H9 (cell line): ENCODE measurements at regions not wholly inside any gene's neighbourhood (a gene's known extent, or its start where the extent isn't known, plus 50 kb on each side); places are given as distances from the start of the nearest gene placed in this dataset.

Source experiments
- DNase-seq: peaks from one replicate; pipeline ENCODE4 v3.0.0-alpha.2; 2017
- H2AFZ ChIP-seq: one replicate; pipeline ENCODE4 v1.6.1; 2013; ENCODE audit warnings: mild to moderate bottlenecking, low read length, control low read depth, moderate library complexity
- H2AK5ac ChIP-seq: 2 replicates; pipeline ENCODE4 v1.6.1; 2013; ENCODE audit warnings: low read length, control low read depth, mixed read lengths; ENCODE audit not compliant: insufficient read length
- H2BK120ac ChIP-seq: one replicate; pipeline ENCODE4 v1.6.1; 2013; ENCODE audit warnings: low read depth, mild to moderate bottlenecking, low read length, control low read depth, inconsistent platforms; ENCODE audit not compliant: poor library complexity, severe bottlenecking
- H2BK12ac ChIP-seq: 2 replicates; pipeline ENCODE4 v1.6.1; 2013; ENCODE audit warnings: low read length, control low read depth, mixed read lengths, low read depth; ENCODE audit not compliant: insufficient read length
- H2BK15ac ChIP-seq: 2 replicates; pipeline ENCODE4 v1.6.1; 2013; ENCODE audit warnings: low read depth, low read length, control low read depth
- H2BK20ac ChIP-seq: one replicate; pipeline ENCODE4 v1.6.1; 2013; ENCODE audit warnings: low read depth, mild to moderate bottlenecking, low read length, control low read depth, inconsistent platforms; ENCODE audit not compliant: poor library complexity, severe bottlenecking
- H2BK5ac ChIP-seq: 2 replicates; pipeline ENCODE4 v1.6.1; 2013; ENCODE audit warnings: low read length, control low read depth, mixed read lengths; ENCODE audit not compliant: insufficient read length
- H3K14ac ChIP-seq: 2 replicates; pipeline ENCODE4 v1.6.1; 2013; ENCODE audit warnings: low read length, control low read depth; ENCODE audit not compliant: insufficient read depth
- H3K18ac ChIP-seq: 2 replicates; pipeline ENCODE4 v1.6.1; 2013; ENCODE audit warnings: low read depth, mild to moderate bottlenecking, mixed read lengths, low read length, control low read depth; ENCODE audit not compliant: insufficient read length
- H3K23ac ChIP-seq: 2 replicates; pipeline ENCODE4 v1.6.1; 2013; ENCODE audit warnings: low read length, control low read depth, mixed read lengths, low read depth; ENCODE audit not compliant: insufficient read length
- H3K23me2 ChIP-seq: 2 replicates; pipeline ENCODE4 v1.6.1; 2013; ENCODE audit warnings: low read depth, mild to moderate bottlenecking, mixed read lengths, low read length, control low read depth; ENCODE audit not compliant: insufficient read length, poor library complexity, severe bottlenecking
- H3K27ac ChIP-seq: 2 replicates; pipeline ENCODE4 v1.5.1; 2013; ENCODE audit warnings: low read length, control low read depth, mixed read lengths, low read depth; ENCODE audit not compliant: insufficient read length
- H3K27me3 ChIP-seq: 2 replicates; pipeline ENCODE4 v1.6.1; 2013; ENCODE audit warnings: low read length, control low read depth, inconsistent platforms; ENCODE audit not compliant: insufficient read depth
- H3K4ac ChIP-seq: 2 replicates; pipeline ENCODE4 v1.6.1; 2013; ENCODE audit warnings: low read depth, mild to moderate bottlenecking, control low read depth, inconsistent platforms, low read length, moderate library complexity
- H3K4me1 ChIP-seq: 2 replicates; pipeline ENCODE4 v1.6.1; 2013; ENCODE audit warnings: low read length, control low read depth, inconsistent platforms; ENCODE audit not compliant: insufficient read depth
- H3K4me2 ChIP-seq: 2 replicates; pipeline ENCODE4 v1.6.1; 2013; ENCODE audit warnings: low read length, control low read depth, mixed read lengths; ENCODE audit not compliant: insufficient read length, insufficient read depth
- H3K56ac ChIP-seq: 2 replicates; pipeline ENCODE4 v1.6.1; 2013; ENCODE audit warnings: low read depth, mild to moderate bottlenecking, mixed read lengths, low read length, control low read depth; ENCODE audit not compliant: insufficient read length
- H3K79me1 ChIP-seq: 2 replicates; pipeline ENCODE4 v1.6.1; 2013; ENCODE audit warnings: low read depth, mild to moderate bottlenecking, moderate library complexity, low read length, control low read depth, inconsistent platforms; ENCODE audit not compliant: insufficient read depth, poor library complexity, severe bottlenecking
- H3K79me2 ChIP-seq: 2 replicates; pipeline ENCODE4 v1.6.1; 2013; ENCODE audit warnings: low read length, control low read depth, inconsistent platforms; ENCODE audit not compliant: insufficient read depth
- H3K9ac ChIP-seq: 2 replicates; pipeline ENCODE4 v1.6.1; 2013; ENCODE audit warnings: low read length, control low read depth, mixed read lengths; ENCODE audit not compliant: insufficient read length; ENCODE audit errors: extremely low read depth
- H3K9me3 ChIP-seq: one replicate; pipeline ENCODE4 v1.6.1; 2013; ENCODE audit warnings: low read depth, low read length, inconsistent platforms; ENCODE audit not compliant: control insufficient read depth
- H3T11ph ChIP-seq: one replicate; pipeline ENCODE4 v1.6.1; 2013; ENCODE audit warnings: mild to moderate bottlenecking, low read length, control low read depth, inconsistent platforms
- H4K20me1 ChIP-seq: one replicate; pipeline ENCODE4 v1.6.1; 2013; ENCODE audit not compliant: control insufficient read depth, insufficient read length, insufficient read depth
- H4K5ac ChIP-seq: 2 replicates; pipeline ENCODE4 v1.6.1; 2013; ENCODE audit warnings: low read depth, mild to moderate bottlenecking, mixed read lengths, low read length, control low read depth; ENCODE audit not compliant: insufficient read length
- H4K8ac ChIP-seq: replicated peaks from 2 replicates; pipeline ENCODE4 v1.6.1; 2013; ENCODE audit warnings: low read length, control low read depth, mixed read lengths, low read depth; ENCODE audit not compliant: insufficient read length
- H4K91ac ChIP-seq: 2 replicates; pipeline ENCODE4 v1.6.1; 2013; ENCODE audit warnings: low read depth, mild to moderate bottlenecking, moderate library complexity, mixed read lengths, low read length, control low read depth; ENCODE audit not compliant: insufficient read length
- H3K27ac Mint-ChIP-seq, 3 experiments: 2 replicates in 2 of 3; 3 replicates in 1 of 3; pipeline ENCODE4 v1.8.0; 2020 to 2021; ENCODE audit warnings: mixed read lengths in 3 of 3, mild to moderate bottlenecking in 1 of 3, moderate library complexity in 1 of 3
- H3K27me3 Mint-ChIP-seq: 2 replicates; pipeline ENCODE4 v1.8.0; 2021; ENCODE audit warnings: low read depth, mild to moderate bottlenecking, moderate library complexity, mixed read lengths
- H3K36me3 Mint-ChIP-seq, 3 experiments: 2 replicates in 2 of 3; 3 replicates in 1 of 3; pipeline ENCODE4 v1.8.0; 2020 to 2021; ENCODE audit warnings: low read depth in 3 of 3, mixed read lengths in 3 of 3; ENCODE audit not compliant: insufficient read depth in 1 of 3
- H3K4me1 Mint-ChIP-seq, 2 experiments: 2 replicates each; pipeline ENCODE4 v1.8.0; 2020; ENCODE audit warnings: mixed read lengths in 2 of 2
- H3K4me3 Mint-ChIP-seq, 2 experiments: 2 replicates in 1 of 2; 3 replicates in 1 of 2; pipeline ENCODE4 v1.8.0; 2020 to 2021; ENCODE audit warnings: mild to moderate bottlenecking in 2 of 2, mixed read lengths in 2 of 2, moderate library complexity in 1 of 2
- H3K9me3 Mint-ChIP-seq, 2 experiments: 2 replicates in 1 of 2; 3 replicates in 1 of 2; pipeline ENCODE4 v1.8.0; 2020; ENCODE audit warnings: mild to moderate bottlenecking in 2 of 2, mixed read lengths in 2 of 2, moderate library complexity in 1 of 2
- WGBS: extraction: QIAGEN DNeasy Blood & Tissue Kit; methylation state at CpG from one replicate; pipeline ENCODE4 v1.1.7; 2013; ENCODE audit warnings: missing lambda C conversion rate, low lambda C conversion rate, mixed read lengths; ENCODE audit not compliant: insufficient read length; ENCODE audit errors: extremely low coverage; 5-methylcytosine and 5-hydroxymethylcytosine counted together
- TF ChIP-seq, protein P1 (sequence below): fragments of 200-600 bp; sonication (generic); conservative IDR thresholded peaks from 3 replicates; pipeline ENCODE4 v1.8.0; 2021; ENCODE audit warnings: antibody characterized with exemption, mild to moderate bottlenecking

DNA sequence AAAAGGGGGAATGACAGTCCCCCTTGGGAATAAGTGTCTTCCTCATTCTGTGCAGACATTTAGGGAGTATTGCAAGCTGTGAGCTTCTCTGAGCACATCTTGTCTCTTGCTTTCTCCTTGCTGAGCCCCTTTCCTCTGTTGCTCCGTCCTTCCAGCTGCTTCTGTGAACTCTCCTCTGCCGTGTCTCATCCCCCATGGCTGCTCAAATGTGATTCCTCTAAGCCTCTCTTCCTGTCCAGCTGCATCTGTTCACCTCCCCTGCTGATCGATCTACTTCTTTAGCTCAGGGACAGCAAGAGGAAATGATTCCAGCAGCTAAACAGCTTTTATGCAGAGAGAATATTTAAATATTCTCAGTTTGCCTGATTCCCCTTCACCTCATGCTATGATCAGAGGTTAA lies 328.0 kb upstream of the DNAJC19 start:
- Histone ChIP-seq H2BK120ac (no peak overlapping the region), H3K14ac (no peak overlapping the region), H4K91ac (no peak overlapping the region), H2AK5ac (no peak overlapping the region), H4K5ac (no peak overlapping the region), H3K56ac (no peak overlapping the region), H2AFZ (no peak overlapping the region), H3K4me2 (no peak overlapping the region), H3K79me1 (no peaks in the 10 kb centered on the region), H3K27me3 (no peaks in the 10 kb centered on the region), H3K18ac (no peak overlapping the region), H3K23ac (no peak overlapping the region), H3K4ac (no peak overlapping the region), H3K27ac (no peak overlapping the region), H3K9me3 (no peaks in the 10 kb centered on the region), H2BK12ac (no peak overlapping the region), H3K79me2 (no peaks in the 10 kb centered on the region), H4K8ac (no peak overlapping the region), H2BK5ac (no peak overlapping the region), H3K9ac (no peak overlapping the region), H2BK15ac (no peak overlapping the region), H2BK20ac (no peak overlapping the region), H3K4me1 (no peaks in the 10 kb centered on the region), H3K23me2 (no peaks in the 10 kb centered on the region), H3T11ph (no peak overlapping the region), H4K20me1 (no peaks in the 10 kb centered on the region)
- Mint-ChIP-seq H3K9me3 (peaks cover 7 to 11% of the 10 kb centered on the region in 2 experiments; a peak in 4 of 5 replicates), H3K27ac (no peak overlapping the region), H3K4me1 (peaks cover 1 to 4% of the 10 kb centered on the region in 2 experiments; a peak in 2 of 4 replicates), H3K27me3 (no peaks in the 10 kb centered on the region), H3K4me3 (no peak overlapping the region), H3K36me3 (peaks cover 0 to 10% (median 2%) of the 10 kb centered on the region in 3 experiments; a peak in 5 of 7 replicates)
- no peak for DNase-seq
- WGBS, result no CpG with 5 or more reads among the region's 3 CpGs
- TF ChIP-seq, protein P1, sequence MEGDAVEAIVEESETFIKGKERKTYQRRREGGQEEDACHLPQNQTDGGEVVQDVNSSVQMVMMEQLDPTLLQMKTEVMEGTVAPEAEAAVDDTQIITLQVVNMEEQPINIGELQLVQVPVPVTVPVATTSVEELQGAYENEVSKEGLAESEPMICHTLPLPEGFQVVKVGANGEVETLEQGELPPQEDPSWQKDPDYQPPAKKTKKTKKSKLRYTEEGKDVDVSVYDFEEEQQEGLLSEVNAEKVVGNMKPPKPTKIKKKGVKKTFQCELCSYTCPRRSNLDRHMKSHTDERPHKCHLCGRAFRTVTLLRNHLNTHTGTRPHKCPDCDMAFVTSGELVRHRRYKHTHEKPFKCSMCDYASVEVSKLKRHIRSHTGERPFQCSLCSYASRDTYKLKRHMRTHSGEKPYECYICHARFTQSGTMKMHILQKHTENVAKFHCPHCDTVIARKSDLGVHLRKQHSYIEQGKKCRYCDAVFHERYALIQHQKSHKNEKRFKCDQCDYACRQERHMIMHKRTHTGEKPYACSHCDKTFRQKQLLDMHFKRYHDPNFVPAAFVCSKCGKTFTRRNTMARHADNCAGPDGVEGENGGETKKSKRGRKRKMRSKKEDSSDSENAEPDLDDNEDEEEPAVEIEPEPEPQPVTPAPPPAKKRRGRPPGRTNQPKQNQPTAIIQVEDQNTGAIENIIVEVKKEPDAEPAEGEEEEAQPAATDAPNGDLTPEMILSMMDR, result no peak
